Stomach (tissue), 4 donors: ENCODE measurements at regions not wholly inside any gene's neighbourhood (a gene's known extent, or its start where the extent isn't known, plus 50 kb on each side); places are given as distances from the start of the nearest gene placed in this dataset.

ENCODE experiments used
- CTCF ChIP-seq, 7 experiments: fragments of 450-650 bp in 4 of 7; fragments of 200-600 bp in 3 of 7; sonication (generic) in 3 of 7; IDR thresholded peaks; one replicate each; pipeline ENCODE4 v1.5.1; 2016 to 2019; ENCODE audit warnings: antibody characterized with exemption in 7 of 7, control low read depth in 2 of 7, mild to moderate bottlenecking in 1 of 7
- EP300 ChIP-seq: sonication (generic); formaldehyde crosslinking; IDR thresholded peaks from one replicate; pipeline ENCODE4 v1.6.1; 2017; ENCODE audit warnings: antibody characterized with exemption
- POLR2AphosphoS5 ChIP-seq, 3 donors: sonication (generic); formaldehyde crosslinking; IDR thresholded peaks; one replicate each; pipeline ENCODE4 v1.6.1; 2016; ENCODE audit warnings: antibody characterized with exemption in 3 of 3

GRCh38 chr15:38706956-38707355 is 142.3 kb upstream of the RASGRP1 start:
- TF ChIP-seq CTCF (IDR thresholded peaks at IDR 0.05) (no peak), POLR2AphosphoS5 (IDR thresholded peaks at IDR 0.05) (no peak), EP300 (no peak)
